ENCODE measurements at regions not wholly inside any gene's neighbourhood (a gene's known extent, or its start where the extent isn't known, plus 50 kb on each side); places are given as distances from the start of the nearest gene placed in this dataset.
"Not testable (repeated sequence)": the region's sequence is repeated elsewhere in the genome, so short reads cannot be mapped to it uniquely, and the experiment has no call there.

DNA sequence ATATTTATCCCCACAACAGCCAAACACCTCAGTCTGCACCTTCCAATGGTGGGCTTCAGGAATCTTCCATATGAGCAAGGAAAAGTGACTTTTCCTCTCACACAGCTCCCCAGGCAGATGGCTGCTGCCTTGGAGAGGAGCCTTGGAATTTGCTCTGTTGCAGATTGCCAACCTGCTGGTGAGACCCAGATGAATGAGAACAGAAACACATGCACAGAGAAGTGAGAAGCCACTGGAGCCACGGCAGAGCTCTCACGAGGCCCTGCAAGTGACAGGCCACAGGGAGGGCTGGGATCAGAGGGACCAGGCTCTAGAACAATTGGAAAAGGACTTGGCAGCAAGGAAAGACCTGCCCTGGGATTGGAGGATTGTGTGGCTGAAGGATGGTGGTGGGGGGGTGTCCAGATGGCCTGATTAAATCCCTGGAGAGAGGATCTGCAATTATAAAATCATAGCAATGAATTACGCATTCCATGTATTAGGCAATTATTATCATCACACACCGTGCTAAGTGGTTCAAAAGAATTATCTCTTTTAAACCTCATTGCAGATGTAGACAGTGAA is 84.9 kb upstream of the PWP1 start:
- Histone ChIP-seq H3K27me3 (replicated peaks; ENCODE audit: insufficient read depth) (no peaks in the 10 kb centered on the region), H3K4me3 (no peak overlapping the region), H3K27ac (no peak overlapping the region), H3K36me3 (no peaks in the 10 kb centered on the region), H3K4me1 (replicated peaks) (no peaks in the 10 kb centered on the region), H3K9me3 (no peaks in the 10 kb centered on the region)
- TF ChIP-seq POLR2AphosphoS5 (IDR thresholded peaks at IDR 0.05) (no peak), POLR2A (IDR thresholded peaks at IDR 0.05) (no peak)
- TF ChIP-seq, protein P1, sequence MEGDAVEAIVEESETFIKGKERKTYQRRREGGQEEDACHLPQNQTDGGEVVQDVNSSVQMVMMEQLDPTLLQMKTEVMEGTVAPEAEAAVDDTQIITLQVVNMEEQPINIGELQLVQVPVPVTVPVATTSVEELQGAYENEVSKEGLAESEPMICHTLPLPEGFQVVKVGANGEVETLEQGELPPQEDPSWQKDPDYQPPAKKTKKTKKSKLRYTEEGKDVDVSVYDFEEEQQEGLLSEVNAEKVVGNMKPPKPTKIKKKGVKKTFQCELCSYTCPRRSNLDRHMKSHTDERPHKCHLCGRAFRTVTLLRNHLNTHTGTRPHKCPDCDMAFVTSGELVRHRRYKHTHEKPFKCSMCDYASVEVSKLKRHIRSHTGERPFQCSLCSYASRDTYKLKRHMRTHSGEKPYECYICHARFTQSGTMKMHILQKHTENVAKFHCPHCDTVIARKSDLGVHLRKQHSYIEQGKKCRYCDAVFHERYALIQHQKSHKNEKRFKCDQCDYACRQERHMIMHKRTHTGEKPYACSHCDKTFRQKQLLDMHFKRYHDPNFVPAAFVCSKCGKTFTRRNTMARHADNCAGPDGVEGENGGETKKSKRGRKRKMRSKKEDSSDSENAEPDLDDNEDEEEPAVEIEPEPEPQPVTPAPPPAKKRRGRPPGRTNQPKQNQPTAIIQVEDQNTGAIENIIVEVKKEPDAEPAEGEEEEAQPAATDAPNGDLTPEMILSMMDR (IDR thresholded peaks at IDR 0.05) = no peak
- DNase-seq (ENCODE audit: low spot score) = no peak
- intact Hi-C loops (cut with DNase I) = no loop called here
- WGBS = 81% methylated on average over 4 of the region's 4 CpGs

DNA sequence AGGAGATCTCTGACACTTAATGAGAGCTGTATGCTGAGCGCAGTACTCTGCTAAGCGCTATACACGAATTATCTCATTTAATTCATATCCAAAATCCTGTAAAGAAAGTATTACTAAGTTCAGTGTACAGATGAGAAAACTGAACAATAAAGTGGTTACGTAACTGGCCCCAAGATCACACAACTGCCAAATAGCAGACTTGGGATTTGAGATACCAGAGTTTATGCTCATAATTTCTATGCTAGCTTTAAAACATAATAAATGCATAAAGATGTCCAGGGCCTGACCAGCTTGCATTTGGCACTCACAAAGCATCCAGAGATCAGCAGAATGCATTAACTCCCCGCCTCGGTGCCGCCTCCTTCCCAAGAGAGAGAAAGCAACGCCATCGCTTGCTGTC is 83.2 kb upstream of the PWP1 start:
- Histone ChIP-seq H3K36me3 (no peaks in the 10 kb centered on the region), H3K27ac (no peak overlapping the region), H3K9me3 (no peaks in the 10 kb centered on the region), H3K4me3 (no peak overlapping the region), H3K4me1 (replicated peaks) (no peaks in the 10 kb centered on the region), H3K27me3 (replicated peaks; ENCODE audit: insufficient read depth) (no peaks in the 10 kb centered on the region)
- no peak for DNase-seq (ENCODE audit: low spot score)
- TF ChIP-seq, protein P1 (IDR thresholded peaks at IDR 0.05) = no peak
- TF ChIP-seq POLR2AphosphoS5 (IDR thresholded peaks at IDR 0.05) = no peak
- no peak for TF ChIP-seq POLR2A (IDR thresholded peaks at IDR 0.05)
- intact Hi-C loops (cut with DNase I) = no loop called here
- 89% methylated on average over 9 of the region's 9 CpGs for WGBS

DNA sequence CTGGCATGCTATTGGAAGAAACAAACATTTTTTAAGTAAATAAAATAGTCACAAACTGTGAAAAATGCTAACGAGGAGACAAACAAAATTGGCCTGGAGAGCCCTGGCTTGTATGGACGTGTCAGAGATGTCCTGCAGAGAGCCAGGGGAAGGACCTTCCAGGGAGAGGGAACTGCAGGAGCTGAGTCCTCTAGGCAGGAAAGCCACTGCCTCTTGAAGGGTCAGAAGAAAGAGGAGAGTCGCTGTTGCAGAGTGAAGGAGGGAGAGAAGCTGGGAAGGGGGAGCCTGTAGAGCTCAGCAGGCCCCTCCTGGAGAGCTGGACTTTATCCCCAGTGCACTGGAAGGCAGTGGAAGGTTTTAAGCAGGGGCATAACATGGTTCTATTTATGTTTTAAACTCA is 80.3 kb upstream of the PWP1 start:
- 48% methylated on average over 3 of the region's 3 CpGs for WGBS
- DNase-seq (ENCODE audit: low spot score) = no peak
- no peak overlapping the region for H3K27ac ChIP-seq
- H3K4me1 ChIP-seq (replicated peaks) = no peaks in the 10 kb centered on the region
- H3K9me3 ChIP-seq = no peaks in the 10 kb centered on the region
- H3K4me3 ChIP-seq = no peak overlapping the region
- H3K27me3 ChIP-seq (replicated peaks; ENCODE audit: insufficient read depth) = no peaks in the 10 kb centered on the region
- intact Hi-C loops (cut with DNase I) = no loop called here
- H3K36me3 ChIP-seq = no peaks in the 10 kb centered on the region
- TF ChIP-seq POLR2A (IDR thresholded peaks at IDR 0.05) (no peak), POLR2AphosphoS5 (IDR thresholded peaks at IDR 0.05) (no peak)
- TF ChIP-seq, protein P1 (IDR thresholded peaks at IDR 0.05) = no peak

DNA sequence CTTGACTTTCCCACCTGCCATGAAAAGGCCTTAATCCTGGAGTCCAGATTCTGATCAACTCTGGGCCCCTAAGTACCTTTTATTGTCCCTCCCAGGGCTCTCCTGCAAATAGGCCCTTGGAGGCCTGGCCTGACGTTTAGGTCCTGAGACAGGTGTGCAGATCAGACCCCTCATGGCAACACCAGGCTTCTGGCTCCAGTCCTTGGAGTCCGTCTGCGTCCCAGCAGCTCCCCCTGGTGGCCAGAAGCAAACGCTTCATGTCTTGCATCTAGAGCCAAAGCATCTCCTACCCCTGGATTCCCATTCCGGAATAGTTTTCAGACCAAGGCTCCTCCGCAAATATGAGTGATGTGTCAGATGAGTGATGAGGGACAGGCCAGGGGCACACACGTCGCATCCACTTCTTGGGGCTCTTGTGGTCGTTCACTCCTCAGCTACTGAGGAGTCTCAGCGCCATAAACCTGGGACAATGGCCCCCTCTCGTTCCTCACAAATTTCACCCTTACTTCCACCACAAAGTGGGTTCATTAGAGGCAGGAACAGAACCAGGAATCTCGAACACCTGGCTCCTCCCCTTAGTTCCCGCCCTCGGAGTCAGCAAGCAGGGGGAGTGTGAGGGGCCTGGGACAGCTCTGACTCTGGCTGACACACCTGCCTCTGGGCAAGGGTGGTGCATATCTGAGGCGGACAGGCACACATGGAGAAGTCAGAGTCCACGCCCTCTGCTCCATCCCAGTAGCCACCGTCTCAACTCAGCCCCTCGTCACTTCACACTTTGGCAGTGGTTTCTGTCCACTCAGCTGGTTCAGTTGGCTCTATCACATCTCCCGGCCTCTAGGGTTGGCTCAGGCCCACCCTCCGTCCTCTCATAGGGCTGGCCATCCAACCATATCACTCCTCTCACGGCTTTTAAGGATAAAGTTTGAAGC is 77.9 kb upstream of the PWP1 start:
- no peaks in the 10 kb centered on the region for H3K36me3 ChIP-seq
- no peaks in the 10 kb centered on the region for H3K9me3 ChIP-seq
- intact Hi-C loops (cut with DNase I) = loop anchor here (2.0 kb wide), 1 partner anchor 475 kb away; no protein-coding TSS in a partner anchor
- no peak overlapping the region for H3K27ac ChIP-seq
- no peak for TF ChIP-seq POLR2A (IDR thresholded peaks at IDR 0.05)
- peak; percentile 35 for TF ChIP-seq POLR2AphosphoS5 (IDR thresholded peaks at IDR 0.05)
- TF ChIP-seq, protein P1 (IDR thresholded peaks at IDR 0.05) = peak; percentile 85 to 95 (median 88)
- H3K4me1 ChIP-seq (replicated peaks) = no peaks in the 10 kb centered on the region
- peak; percentile 74 for DNase-seq (ENCODE audit: low spot score)
- 40% methylated on average over 21 of the region's 21 CpGs for WGBS
- no peaks in the 10 kb centered on the region for H3K27me3 ChIP-seq (replicated peaks; ENCODE audit: insufficient read depth)
- no peak overlapping the region for H3K4me3 ChIP-seq

DNA sequence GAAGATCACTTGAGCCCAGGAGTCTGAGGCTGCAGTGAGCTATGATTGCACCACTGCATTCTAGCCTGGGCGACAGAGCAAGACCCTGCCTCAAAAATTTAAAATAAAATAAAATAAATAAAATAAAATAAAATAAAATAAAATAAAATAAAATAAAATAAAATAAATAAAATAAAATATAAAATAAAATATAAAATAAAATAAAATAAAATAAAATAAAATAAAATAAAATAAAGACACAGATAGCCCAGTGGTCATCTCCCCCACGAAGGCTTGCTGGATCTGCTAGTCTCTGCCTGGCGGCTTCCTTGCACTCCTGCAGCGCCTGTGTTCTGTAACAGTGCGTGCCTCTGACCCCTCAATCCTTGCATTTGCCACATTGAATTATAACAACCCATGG is 76.8 kb upstream of the PWP1 start:
- DNase-seq (ENCODE audit: low spot score); H3K9me3 ChIP-seq; H3K4me3 ChIP-seq; H3K36me3 ChIP-seq; H3K4me1 ChIP-seq (replicated peaks); intact Hi-C loops (cut with DNase I); H3K27me3 ChIP-seq (replicated peaks; ENCODE audit: insufficient read depth); H3K27ac ChIP-seq: not testable (repeated sequence)
- WGBS = 96% methylated on average over 5 of the region's 5 CpGs
